Fibroblast of lung (primary cell): ENCODE measurements at regions not wholly inside any gene's neighbourhood (a gene's known extent, or its start where the extent isn't known, plus 50 kb on each side); places are given as distances from the start of the nearest gene placed in this dataset.

ENCODE experiments used
- EZH2 ChIP-seq: IDR thresholded peaks from 2 replicates; pipeline ENCODE4 v1.5.1; 2012; ENCODE audit warnings: low read length, control low read depth, mild to moderate bottlenecking; ENCODE audit errors: missing control alignments
- TF ChIP-seq, protein P1 (sequence below), 2 donors: IDR thresholded peaks in 1 of 2; conservative IDR thresholded peaks in 1 of 2; 1 replicate in 1 of 2; 2 replicates in 1 of 2; pipeline ENCODE4 v1.5.1; 2011 to 2012; ENCODE audit warnings: low read length in 2 of 2, control low read depth in 1 of 2, inconsistent platforms in 1 of 2, low read depth in 1 of 2, mild to moderate bottlenecking in 1 of 2

DNA sequence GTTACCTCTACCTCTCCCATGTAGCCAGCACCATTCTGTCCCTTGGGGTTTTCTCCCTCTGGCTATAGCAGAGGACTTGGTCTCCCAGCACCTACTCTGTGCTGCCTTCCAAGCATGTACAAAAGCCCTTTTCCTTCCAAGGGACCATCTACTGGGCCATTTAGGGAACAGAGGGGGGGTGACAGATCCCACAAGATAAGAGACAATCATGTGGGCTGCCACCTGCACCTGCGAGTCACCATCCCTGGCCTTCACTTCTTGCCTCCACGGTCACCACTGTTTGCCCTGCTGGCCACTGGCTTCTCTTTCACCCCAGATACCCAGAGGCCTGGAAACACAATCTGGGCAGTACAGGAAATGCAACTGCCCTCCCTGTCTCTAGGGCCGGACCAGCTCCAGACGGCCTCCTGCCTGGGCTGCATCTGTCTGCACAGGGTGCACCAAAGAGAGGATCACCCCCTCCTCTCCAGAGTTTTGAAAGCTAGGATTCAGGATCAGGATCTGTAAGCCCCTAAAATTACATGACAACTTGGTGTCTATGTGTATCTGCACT lies 160.8 kb upstream of the NECTIN1 start:
- TF ChIP-seq, protein P1, sequence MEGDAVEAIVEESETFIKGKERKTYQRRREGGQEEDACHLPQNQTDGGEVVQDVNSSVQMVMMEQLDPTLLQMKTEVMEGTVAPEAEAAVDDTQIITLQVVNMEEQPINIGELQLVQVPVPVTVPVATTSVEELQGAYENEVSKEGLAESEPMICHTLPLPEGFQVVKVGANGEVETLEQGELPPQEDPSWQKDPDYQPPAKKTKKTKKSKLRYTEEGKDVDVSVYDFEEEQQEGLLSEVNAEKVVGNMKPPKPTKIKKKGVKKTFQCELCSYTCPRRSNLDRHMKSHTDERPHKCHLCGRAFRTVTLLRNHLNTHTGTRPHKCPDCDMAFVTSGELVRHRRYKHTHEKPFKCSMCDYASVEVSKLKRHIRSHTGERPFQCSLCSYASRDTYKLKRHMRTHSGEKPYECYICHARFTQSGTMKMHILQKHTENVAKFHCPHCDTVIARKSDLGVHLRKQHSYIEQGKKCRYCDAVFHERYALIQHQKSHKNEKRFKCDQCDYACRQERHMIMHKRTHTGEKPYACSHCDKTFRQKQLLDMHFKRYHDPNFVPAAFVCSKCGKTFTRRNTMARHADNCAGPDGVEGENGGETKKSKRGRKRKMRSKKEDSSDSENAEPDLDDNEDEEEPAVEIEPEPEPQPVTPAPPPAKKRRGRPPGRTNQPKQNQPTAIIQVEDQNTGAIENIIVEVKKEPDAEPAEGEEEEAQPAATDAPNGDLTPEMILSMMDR (conservative IDR thresholded peaks at IDR 0.05 in 1 of 2, IDR thresholded peaks at IDR 0.05 in 1 of 2; ENCODE audit: low read depth in 1 of 2, low read length in 2 of 2), result no peak
- no peak for TF ChIP-seq EZH2
